ENCODE measurements at regions not wholly inside any gene's neighbourhood (a gene's known extent, or its start where the extent isn't known, plus 50 kb on each side); places are given as distances from the start of the nearest gene placed in this dataset.

GRCh38 chrX:42109428-42109827 lies 186.1 kb upstream of the CASK start:
- TF ChIP-seq CTCF (conservative IDR thresholded peaks at IDR 0.05) = no peak
- H3K27ac ChIP-seq = no peak overlapping the region

- no peak overlapping the region for H3K27ac ChIP-seq
- TF ChIP-seq CTCF (conservative IDR thresholded peaks at IDR 0.05) = no peak
Measured at GRCh38 chrX:42107495-42108488, 184.4 kb upstream of the CASK start.

- no peak for TF ChIP-seq CTCF (conservative IDR thresholded peaks at IDR 0.05)
- no peak overlapping the region for H3K27ac ChIP-seq
Measured at GRCh38 chrX:42106556-42106955, 183.2 kb upstream of the CASK start.

GRCh38 chrX:42102586-42103282 lies 179.4 kb upstream of the CASK start:
- no peak overlapping the region for H3K27ac ChIP-seq
- no peak for TF ChIP-seq CTCF (conservative IDR thresholded peaks at IDR 0.05)

- H3K27ac ChIP-seq = no peak overlapping the region
- TF ChIP-seq CTCF (conservative IDR thresholded peaks at IDR 0.05) = no peak
Measured at GRCh38 chrX:42098900-42099299, 175.5 kb upstream of the CASK start.

GRCh38 chrX:42097486-42097885 lies 174.1 kb upstream of the CASK start:
- no peak overlapping the region for H3K27ac ChIP-seq
- no peak for TF ChIP-seq CTCF (conservative IDR thresholded peaks at IDR 0.05)

- no peak overlapping the region for H3K27ac ChIP-seq
- TF ChIP-seq CTCF (conservative IDR thresholded peaks at IDR 0.05) = no peak
Measured at GRCh38 chrX:42096265-42096920, 173.0 kb upstream of the CASK start.
